H1 (cell line): ENCODE measurements at regions not wholly inside any gene's neighbourhood (a gene's known extent, or its start where the extent isn't known, plus 50 kb on each side); places are given as distances from the start of the nearest gene placed in this dataset.

ENCODE experiments used
- CTCF ChIA-PET: fragments of 300-600 bp; sonication (Branson Sonifier 250); formaldehyde crosslinking; loops from one replicate; lab custom pipeline; 2021; ENCODE audit not compliant: partially characterized antibody; lab: Charles Lee
- POLR2A ChIA-PET: fragments of 300-600 bp; sonication (Branson Sonifier 250); formaldehyde crosslinking; loops from one replicate; lab custom pipeline; 2021; ENCODE audit warnings: inconsistent platforms; ENCODE audit not compliant: partially characterized antibody; lab: Charles Lee
- DNase-seq, 2 experiments: peaks; one replicate each; pipeline versions ENCODE4 v3.0.0 to v3.0.0-alpha.2; 2010 to 2022; ENCODE audit warnings: low spot score in 2 of 2, low read depth in 1 of 2, mixed read lengths in 1 of 2
- FAIRE-seq: peaks from 2 replicates; lab custom pipeline; 2011; peaks lifted over from hg19 to GRCh38; lab: Jason Lieb, UNC
- H2AFZ ChIP-seq: 2 replicates; pipeline ENCODE4 v1.8.1; 2012; ENCODE audit warnings: low read length, inconsistent platforms
- H2AK5ac ChIP-seq: 2 replicates; pipeline ENCODE4 v1.6.1; 2013; ENCODE audit warnings: low read depth, low read length
- H2BK120ac ChIP-seq: replicated peaks from 2 replicates; pipeline ENCODE3; 2013; ENCODE audit warnings: low read depth, low read length, inconsistent platforms
- H2BK12ac ChIP-seq: 2 replicates; pipeline ENCODE4 v1.6.1; 2013; ENCODE audit warnings: low read depth, low read length
- H2BK15ac ChIP-seq: 2 replicates; pipeline ENCODE4 v1.6.1; 2013; ENCODE audit warnings: low read length
- H2BK20ac ChIP-seq: 2 replicates; pipeline ENCODE4 v1.6.1; 2013; ENCODE audit warnings: low read length
- H2BK5ac ChIP-seq: 2 replicates; pipeline ENCODE4 v1.6.1; 2013; ENCODE audit warnings: low read depth, low read length
- H3K14ac ChIP-seq: 2 replicates; pipeline ENCODE4 v1.6.1; 2013; ENCODE audit warnings: inconsistent platforms; ENCODE audit not compliant: insufficient read length
- H3K18ac ChIP-seq: 2 replicates; pipeline ENCODE4 v1.6.1; 2013; ENCODE audit warnings: low read length; ENCODE audit errors: extremely low read depth
- H3K23ac ChIP-seq: 2 replicates; pipeline ENCODE4 v1.6.1; 2013; ENCODE audit warnings: inconsistent platforms; ENCODE audit not compliant: insufficient read length
- H3K23me2 ChIP-seq: 2 replicates; pipeline ENCODE4 v1.6.1; 2013; ENCODE audit warnings: low read depth, low read length
- H3K27ac ChIP-seq: 2 replicates; pipeline ENCODE4 v1.6.1; 2011; ENCODE audit warnings: low read depth, low read length, inconsistent platforms
- H3K27me3 ChIP-seq, 4 experiments: replicated peaks in 1 of 4; 1 replicate in 1 of 4; 2 replicates in 3 of 4; pipeline versions ENCODE4 v1.6.1 to v1.8.1; 2011 to 2013; ENCODE audit warnings: low read length in 3 of 4, mild to moderate bottlenecking in 3 of 4, inconsistent platforms in 2 of 4, mixed read lengths in 2 of 4, moderate library complexity in 1 of 4; ENCODE audit not compliant: control insufficient read depth in 3 of 4, insufficient read depth in 3 of 4; ENCODE audit errors: extremely low read depth in 1 of 4
- H3K36me3 ChIP-seq, 4 experiments: 2 replicates each; pipeline versions ENCODE4 v1.6.1 to v1.8.1; 2011 to 2013; ENCODE audit warnings: mild to moderate bottlenecking in 4 of 4, low read length in 3 of 4, moderate library complexity in 2 of 4, control low read depth in 1 of 4, inconsistent platforms in 1 of 4; ENCODE audit not compliant: insufficient read depth in 4 of 4, control insufficient read depth in 2 of 4
- H3K4ac ChIP-seq: replicated peaks from 2 replicates; pipeline ENCODE3; 2013; ENCODE audit warnings: low read length, low read depth, mixed read lengths, inconsistent platforms; ENCODE audit not compliant: insufficient read length
- H3K4me1 ChIP-seq, 4 experiments: replicated peaks in 1 of 4; 1 replicate in 1 of 4; 2 replicates in 3 of 4; pipeline versions ENCODE4 v1.6.1 to v1.8.1; 2011 to 2013; ENCODE audit warnings: low read length in 3 of 4, inconsistent platforms in 2 of 4, mixed read lengths in 1 of 4; ENCODE audit not compliant: insufficient read depth in 4 of 4, control insufficient read depth in 3 of 4
- H3K4me2 ChIP-seq, 2 experiments: 2 replicates each; pipeline versions ENCODE4 v1.6.1 to v1.8.1; 2011 to 2013; ENCODE audit warnings: low read depth in 2 of 2, low read length in 2 of 2, control low read depth in 1 of 2, inconsistent platforms in 1 of 2, mild to moderate bottlenecking in 1 of 2; ENCODE audit not compliant: insufficient read depth in 1 of 2
- H3K4me3 ChIP-seq, 4 experiments: fragments of 200-600, 300-600 bp in 1 of 4; sonication (generic), shearing (Covaris generic), sonication (Bioruptor Twin) in 1 of 4; 2 replicates each; pipeline versions ENCODE4 v1.5.1 to v1.8.1; 2011 to 2016; ENCODE audit warnings: low read length in 4 of 4, low read depth in 3 of 4, control low read depth in 2 of 4, inconsistent platforms in 2 of 4, mild to moderate bottlenecking in 2 of 4, mixed read lengths in 1 of 4, moderate library complexity in 1 of 4; ENCODE audit not compliant: insufficient read depth in 2 of 4; ENCODE audit errors: extremely low read depth in 1 of 4
- H3K56ac ChIP-seq: replicated peaks from 2 replicates; pipeline ENCODE3; 2013; ENCODE audit warnings: low read depth, mild to moderate bottlenecking, mixed read lengths, low read length, inconsistent platforms; ENCODE audit not compliant: insufficient read length
- H3K79me1 ChIP-seq: 2 replicates; pipeline ENCODE4 v1.6.1; 2013; ENCODE audit warnings: low read depth, low read length, control low read depth
- H3K79me2 ChIP-seq, 2 experiments: 2 replicates each; pipeline versions ENCODE4 v1.6.1 to v1.8.1; 2012 to 2013; ENCODE audit warnings: low read length in 2 of 2, mild to moderate bottlenecking in 2 of 2, inconsistent platforms in 1 of 2; ENCODE audit not compliant: insufficient read depth in 2 of 2, control insufficient read depth in 1 of 2
- H3K9ac ChIP-seq, 4 experiments: replicated peaks in 1 of 4; 1 replicate in 1 of 4; 2 replicates in 3 of 4; pipeline versions ENCODE4 v1.6.1 to v1.8.1; 2011 to 2013; ENCODE audit warnings: low read depth in 3 of 4, low read length in 3 of 4, control low read depth in 2 of 4, mild to moderate bottlenecking in 2 of 4, moderate library complexity in 2 of 4, inconsistent platforms in 1 of 4; ENCODE audit errors: extremely low read depth in 1 of 4
- H3K9me3 ChIP-seq, 2 experiments: 2 replicates each; pipeline versions ENCODE4 v1.6.1 to v1.8.1; 2012 to 2013; ENCODE audit warnings: mild to moderate bottlenecking in 2 of 2, moderate library complexity in 2 of 2, control low read depth in 1 of 2, inconsistent platforms in 1 of 2, low read depth in 1 of 2, low read length in 1 of 2, mixed read lengths in 1 of 2; ENCODE audit not compliant: insufficient read depth in 2 of 2
- H4K20me1 ChIP-seq, 2 experiments: replicated peaks in 1 of 2; 2 replicates each; pipeline versions ENCODE3 to v1.8.1; 2011 to 2013; ENCODE audit warnings: inconsistent platforms in 2 of 2, low read length in 2 of 2, mild to moderate bottlenecking in 1 of 2; ENCODE audit not compliant: insufficient read depth in 2 of 2, control insufficient read depth in 1 of 2
- H4K5ac ChIP-seq: 2 replicates; pipeline ENCODE4 v1.6.1; 2013; ENCODE audit warnings: low read length, low read depth, mixed read lengths, inconsistent platforms; ENCODE audit not compliant: insufficient read length
- H4K8ac ChIP-seq: 2 replicates; pipeline ENCODE4 v1.8.0; 2013; ENCODE audit warnings: mild to moderate bottlenecking, moderate library complexity, low read length, inconsistent platforms; ENCODE audit not compliant: insufficient read depth; ENCODE audit errors: extremely low read depth
- H4K91ac ChIP-seq: replicated peaks from 2 replicates; pipeline ENCODE3; 2013; ENCODE audit warnings: low read length, mixed read lengths, inconsistent platforms; ENCODE audit not compliant: insufficient read length
- BCL11A ChIP-seq, 2 experiments: IDR thresholded peaks; one replicate each; pipeline ENCODE4 v1.6.1; 2011; ENCODE audit warnings: low read depth in 2 of 2, low read length in 2 of 2, mild to moderate bottlenecking in 2 of 2
- CBX5 ChIP-seq: fragments of 300-800, 300-1000 bp; sonication (generic); IDR thresholded peaks from 2 replicates; pipeline ENCODE4 v1.7.1; 2016; ENCODE audit warnings: antibody characterized with exemption, low read length, low read depth
- CHD2 ChIP-seq: IDR thresholded peaks from 2 replicates; pipeline ENCODE4 v1.6.1; 2012; ENCODE audit warnings: low read length, improper control_type of control experiment
- CTBP2 ChIP-seq: IDR thresholded peaks from 2 replicates; pipeline ENCODE4 v1.7.0; 2011; ENCODE audit warnings: borderline replicate concordance, mild to moderate bottlenecking, moderate library complexity, mixed read lengths, low read length; ENCODE audit not compliant: insufficient read depth, insufficient read length
- KDM5A ChIP-seq: fragments of 200-600 bp; IDR thresholded peaks from 2 replicates; pipeline ENCODE4 v1.7.1; 2012; ENCODE audit warnings: mild to moderate bottlenecking, low read length, inconsistent platforms, mixed read lengths
- SP1 ChIP-seq: IDR thresholded peaks from 2 replicates; pipeline ENCODE4 v1.6.1; 2011; ENCODE audit warnings: low read depth, low read length
- TCF12 ChIP-seq: IDR thresholded peaks from 2 replicates; pipeline ENCODE4 v1.6.1; 2011; ENCODE audit warnings: low read depth, mild to moderate bottlenecking, low read length
- USF2 ChIP-seq: IDR thresholded peaks from 2 replicates; pipeline ENCODE4 v1.6.1; 2011; ENCODE audit warnings: low read length, improper control_type of control experiment
- YY1 ChIP-seq: IDR thresholded peaks from 2 replicates; pipeline ENCODE4 v1.6.1; 2011; ENCODE audit warnings: low read depth, mild to moderate bottlenecking, low read length
- WGBS, 2 experiments: shearing (Covaris generic) in 1 of 2; methylation state at CpG; one replicate each; pipeline versions ENCODE4 v1.1.6 to v1.1.7; 2013 to 2015; ENCODE audit warnings: low lambda C conversion rate in 2 of 2, mixed read lengths in 2 of 2, inconsistent platforms in 1 of 2, low coverage in 1 of 2, missing lambda C conversion rate in 1 of 2; ENCODE audit not compliant: insufficient replicate concordance in 2 of 2, insufficient coverage in 1 of 2, insufficient read length in 1 of 2; ENCODE audit errors: extremely low coverage in 1 of 2, missing lambda C conversion rate in 1 of 2; 5-methylcytosine and 5-hydroxymethylcytosine counted together
- TF ChIP-seq, protein P1 (sequence below): IDR thresholded peaks from 2 replicates; pipeline ENCODE4 v1.6.1; 2012; ENCODE audit warnings: inconsistent platforms

DNA sequence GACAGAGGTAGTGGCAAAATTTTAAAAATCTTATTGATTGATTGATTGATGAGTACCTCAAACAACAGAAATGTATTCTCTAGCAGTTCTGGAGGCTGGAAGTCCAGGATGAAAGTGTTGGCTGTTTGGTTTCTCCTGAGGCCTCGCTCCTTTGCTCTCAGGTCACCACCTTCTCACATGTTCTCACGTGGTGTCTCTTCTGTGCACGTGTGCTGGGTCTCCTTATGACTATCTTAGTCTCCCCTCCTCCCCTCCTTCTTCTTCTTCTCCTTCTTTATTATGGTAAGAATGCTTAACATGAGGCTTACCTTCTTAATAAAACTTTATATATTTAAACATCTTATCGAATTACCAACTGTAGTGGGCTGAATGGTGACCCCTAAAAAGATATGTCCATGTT lies 446.0 kb upstream of the SPHKAP start:
- H3K23ac ChIP-seq, result no peak overlapping the region
- H2BK15ac ChIP-seq, result no peak overlapping the region
- H3K14ac ChIP-seq, result no peak overlapping the region
- no peak overlapping the region for H4K91ac ChIP-seq
- H2AFZ ChIP-seq, result no peak overlapping the region
- no peaks in the 10 kb centered on the region for H3K36me3 ChIP-seq
- no peaks in the 10 kb centered on the region for H3K27me3 ChIP-seq
- no peak overlapping the region for H3K4me3 ChIP-seq
- H2BK120ac ChIP-seq, result no peak overlapping the region
- H2BK5ac ChIP-seq, result no peak overlapping the region
- WGBS, 2 experiments, result 87% methylated on average over 4 of the region's 4 CpGs; no CpG with 5 or more reads in 1 of the 2 experiments
- no peaks in the 10 kb centered on the region for H3K79me2 ChIP-seq
- no peak overlapping the region for H3K27ac ChIP-seq
- H4K20me1 ChIP-seq, result no peaks in the 10 kb centered on the region
- no peak overlapping the region for H3K4me2 ChIP-seq
- H3K18ac ChIP-seq, result no peak overlapping the region
- no peak overlapping the region for H3K9ac ChIP-seq
- H3K23me2 ChIP-seq, result no peaks in the 10 kb centered on the region
- H4K5ac ChIP-seq, result no peak overlapping the region
- TF ChIP-seq BCL11A (IDR thresholded peaks at IDR 0.05; ENCODE audit: low read depth in 2 of 2, low read length in 2 of 2), result no peak
- no peak for TF ChIP-seq YY1
- TF ChIP-seq CTBP2, result no peak
- no peak for TF ChIP-seq TCF12
- TF ChIP-seq CBX5, result no peak
- no peak for TF ChIP-seq USF2
- TF ChIP-seq KDM5A, result no peak
- no peak for TF ChIP-seq CHD2
- no peak for TF ChIP-seq SP1
- TF ChIP-seq, protein P1, sequence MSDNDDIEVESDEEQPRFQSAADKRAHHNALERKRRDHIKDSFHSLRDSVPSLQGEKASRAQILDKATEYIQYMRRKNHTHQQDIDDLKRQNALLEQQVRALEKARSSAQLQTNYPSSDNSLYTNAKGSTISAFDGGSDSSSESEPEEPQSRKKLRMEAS, result no peak
- TF ChIP-seq, all 59 proteins: peak for 0
- no peak overlapping the region for H3K4ac ChIP-seq
- H3K4me1 ChIP-seq, result no peaks in the 10 kb centered on the region
- no peak overlapping the region for H2BK20ac ChIP-seq
- no peaks in the 10 kb centered on the region for H3K9me3 ChIP-seq
- H2AK5ac ChIP-seq, result no peak overlapping the region
- no peak overlapping the region for H2BK12ac ChIP-seq
- POLR2A ChIA-PET, result no interaction called here
- CTCF ChIA-PET, result interaction anchor here (1.0 kb wide), 1 partner anchor 29 kb away, joined by 3 read pairs; no protein-coding TSS in a partner anchor
- no peak for DNase-seq
- H4K8ac ChIP-seq, result no peak overlapping the region
- H3K79me1 ChIP-seq, result no peaks in the 10 kb centered on the region
- FAIRE-seq, result no peak
- H3K56ac ChIP-seq, result no peak overlapping the region
